SK-N-SH treated with all-trans-retinoic acid at 6 μM for 48 hours (cell line): ENCODE measurements at regions not wholly inside any gene's neighbourhood (a gene's known extent, or its start where the extent isn't known, plus 50 kb on each side); places are given as distances from the start of the nearest gene placed in this dataset.

ENCODE experiments used
- ARNTL ChIP-seq: fragments of 450-650 bp; formaldehyde crosslinking; IDR thresholded peaks from 2 replicates; pipeline ENCODE4 v1.5.0; 2020; ENCODE audit warnings: low read depth, mild to moderate bottlenecking, moderate library complexity, borderline replicate concordance
- CSDC2 ChIP-seq: fragments of 250-450 bp; sonication (Bioruptor Pico); IDR thresholded peaks from 2 replicates; pipeline ENCODE4 v1.5.0; 2020; ENCODE audit warnings: mild to moderate bottlenecking, moderate library complexity
- ISL1 ChIP-seq: fragments of 250-450 bp; sonication (Bioruptor Pico); IDR thresholded peaks from 2 replicates; pipeline ENCODE4 v2.1.2; 2022; ENCODE audit warnings: mild to moderate bottlenecking, moderate library complexity
- OSR1 ChIP-seq: fragments of 250-450 bp; sonication (Bioruptor Pico); IDR thresholded peaks from 2 replicates; pipeline ENCODE4 v1.8.0; 2022; ENCODE audit warnings: moderate library complexity, mild to moderate bottlenecking, inconsistent platforms
- PATZ1 ChIP-seq: fragments of 250-450 bp; sonication (Bioruptor Pico); IDR thresholded peaks from 2 replicates; pipeline ENCODE4 v1.8.0; 2020; ENCODE audit warnings: mild to moderate bottlenecking, moderate library complexity, borderline replicate concordance
- ZNF565 ChIP-seq: fragments of 450-650 bp; formaldehyde crosslinking; conservative IDR thresholded peaks from 2 replicates; pipeline ENCODE4 v1.5.0; 2020; ENCODE audit warnings: low read depth, mild to moderate bottlenecking, moderate library complexity

- TF ChIP-seq OSR1 (CRISPR knock-in tag) (no peak), PATZ1 (CRISPR knock-in tag) (no peak), ISL1 (no peak), ARNTL (no peak), CSDC2 (no peak), ZNF565 (CRISPR knock-in tag) (no peak)
These were observed 397.6 kb upstream of the PLSCR5 start for GRCh38 chr3:147002721-147003120.
